ENCODE measurements at regions not wholly inside any gene's neighbourhood (a gene's known extent, or its start where the extent isn't known, plus 50 kb on each side); places are given as distances from the start of the nearest gene placed in this dataset.

- H3K36me3 Mint-ChIP-seq (ENCODE audit: insufficient read depth, unreplicated experiment), result no peaks in the 10 kb centered on the region
- intact Hi-C loops (cut with micrococcal nuclease; ENCODE audit: unreplicated experiment), result no loop called here
- no peaks in the 10 kb centered on the region for H3K27me3 Mint-ChIP-seq (ENCODE audit: unreplicated experiment)
- peaks cover 10% of the 10 kb centered on the region for H3K4me1 Mint-ChIP-seq (ENCODE audit: low read depth, unreplicated experiment)
- no peak overlapping the region for H3K4me3 Mint-ChIP-seq (ENCODE audit: low read depth, unreplicated experiment)
- CTCF ChIA-PET, result interaction anchor here (0.6 kb wide), 1 partner anchor 184 kb away, joined by 4 read pairs; no protein-coding TSS in a partner anchor
- no peaks in the 10 kb centered on the region for H3K9me3 Mint-ChIP-seq (ENCODE audit: low read depth, unreplicated experiment)
- no peak for TF ChIP-seq CTCF (IDR thresholded peaks at IDR 0.05; ENCODE audit: unreplicated experiment)
- no peak overlapping the region for H3K27ac Mint-ChIP-seq (ENCODE audit: unreplicated experiment)
- no TSS peak for BruUV-seq (replicated peaks)
- DNase-seq, result no peak
These were observed 220.4 kb upstream of the MEX3C start for GRCh38 chr18:51417643-51418483.

GRCh38 chr18:51425475-51425874 lies 228.0 kb upstream of the MEX3C start:
- no peaks in the 10 kb centered on the region for H3K36me3 Mint-ChIP-seq (ENCODE audit: insufficient read depth, unreplicated experiment)
- H3K27ac Mint-ChIP-seq (ENCODE audit: unreplicated experiment), result no peak overlapping the region
- no peak overlapping the region for H3K4me3 Mint-ChIP-seq (ENCODE audit: low read depth, unreplicated experiment)
- H3K9me3 Mint-ChIP-seq (ENCODE audit: low read depth, unreplicated experiment), result peaks cover 4% of the 10 kb centered on the region
- peaks cover 37% of the 10 kb centered on the region for H3K4me1 Mint-ChIP-seq (ENCODE audit: low read depth, unreplicated experiment)
- no peaks in the 10 kb centered on the region for H3K27me3 Mint-ChIP-seq (ENCODE audit: unreplicated experiment)
- no peak for DNase-seq
- no peak for TF ChIP-seq CTCF (IDR thresholded peaks at IDR 0.05; ENCODE audit: unreplicated experiment)
- CTCF ChIA-PET, result interaction anchor here (0.8 kb wide), 1 partner anchor 9 kb away, joined by 4 read pairs; no protein-coding TSS in a partner anchor
- intact Hi-C loops (cut with micrococcal nuclease; ENCODE audit: unreplicated experiment), result no loop called here
- BruUV-seq (replicated peaks), result no TSS peak

GRCh38 chr18:51425889-51426288 lies 228.4 kb upstream of the MEX3C start:
- DNase-seq, result no peak
- Mint-ChIP-seq H3K4me3 (ENCODE audit: low read depth, unreplicated experiment) (no peak overlapping the region), H3K9me3 (ENCODE audit: low read depth, unreplicated experiment) (peaks cover 4% of the 10 kb centered on the region), H3K36me3 (ENCODE audit: insufficient read depth, unreplicated experiment) (no peaks in the 10 kb centered on the region), H3K27me3 (ENCODE audit: unreplicated experiment) (no peaks in the 10 kb centered on the region), H3K27ac (ENCODE audit: unreplicated experiment) (no peak overlapping the region), H3K4me1 (ENCODE audit: low read depth, unreplicated experiment) (peaks cover 41% of the 10 kb centered on the region)
- CTCF ChIA-PET, result interaction anchor here (0.8 kb wide), 1 partner anchor 9 kb away, joined by 4 read pairs; no protein-coding TSS in a partner anchor
- intact Hi-C loops (cut with micrococcal nuclease; ENCODE audit: unreplicated experiment), result no loop called here
- no peak for TF ChIP-seq CTCF (IDR thresholded peaks at IDR 0.05; ENCODE audit: unreplicated experiment)
- no TSS peak for BruUV-seq (replicated peaks)

- Mint-ChIP-seq H3K27me3 (ENCODE audit: unreplicated experiment) (no peaks in the 10 kb centered on the region), H3K9me3 (ENCODE audit: low read depth, unreplicated experiment) (peaks cover 6% of the 10 kb centered on the region), H3K4me1 (ENCODE audit: low read depth, unreplicated experiment) (peaks cover 50% of the 10 kb centered on the region), H3K4me3 (ENCODE audit: low read depth, unreplicated experiment) (no peak overlapping the region), H3K36me3 (ENCODE audit: insufficient read depth, unreplicated experiment) (no peaks in the 10 kb centered on the region), H3K27ac (ENCODE audit: unreplicated experiment) (no peak overlapping the region)
- CTCF ChIA-PET, result no interaction called here
- BruUV-seq (replicated peaks), result no TSS peak
- TF ChIP-seq CTCF (IDR thresholded peaks at IDR 0.05; ENCODE audit: unreplicated experiment), result no peak
- DNase-seq, result no peak
- intact Hi-C loops (cut with micrococcal nuclease; ENCODE audit: unreplicated experiment), result no loop called here
These were observed 229.5 kb upstream of the MEX3C start for GRCh38 chr18:51426996-51427395.

Data from Calu3 (cell line).